Esophagus (tissue), 2 donors: ENCODE measurements at regions not wholly inside any gene's neighbourhood (a gene's known extent, or its start where the extent isn't known, plus 50 kb on each side); places are given as distances from the start of the nearest gene placed in this dataset.

Experiments used
- H3K27ac ChIP-seq, 2 donors: one replicate each; pipeline ENCODE4 v1.5.1; 2013; ENCODE audit warnings: low read depth in 2 of 2, mild to moderate bottlenecking in 2 of 2, inconsistent platforms in 1 of 2, low read length in 1 of 2, moderate library complexity in 1 of 2
- H3K27me3 ChIP-seq, 2 donors: one replicate each; pipeline ENCODE4 v1.6.1; 2013; ENCODE audit warnings: low read length in 2 of 2, control low read depth in 1 of 2, mild to moderate bottlenecking in 1 of 2; ENCODE audit not compliant: insufficient read depth in 2 of 2, control insufficient read depth in 1 of 2
- H3K36me3 ChIP-seq, 2 donors: one replicate each; pipeline ENCODE4 v1.6.1; 2013; ENCODE audit warnings: low read length in 1 of 2; ENCODE audit not compliant: control insufficient read depth in 2 of 2, insufficient read depth in 2 of 2
- H3K4me1 ChIP-seq, 2 donors: one replicate each; pipeline ENCODE4 v1.6.1; 2013; ENCODE audit warnings: low read length in 1 of 2; ENCODE audit not compliant: control insufficient read depth in 2 of 2, insufficient read depth in 2 of 2
- H3K4me3 ChIP-seq, 2 donors: one replicate each; pipeline ENCODE4 v1.5.1; 2013; ENCODE audit warnings: low read length in 2 of 2, mild to moderate bottlenecking in 2 of 2, low read depth in 1 of 2, moderate library complexity in 1 of 2
- H3K9me3 ChIP-seq, 2 donors: one replicate each; pipeline ENCODE4 v1.6.1; 2013; ENCODE audit warnings: mild to moderate bottlenecking in 2 of 2, low read depth in 1 of 2, low read length in 1 of 2, moderate library complexity in 1 of 2; ENCODE audit not compliant: control insufficient read depth in 2 of 2, insufficient read depth in 1 of 2
- WGBS, 2 donors: extraction: QIAGEN DNeasy Blood & Tissue Kit; methylation state at CpG; one replicate each; pipeline ENCODE4 v1.1.7; 2013; 5-methylcytosine and 5-hydroxymethylcytosine counted together
- donor health status: healthy with polysubstance abuse.
- donor health status: Bipolar disorder and iron deficiency.

DNA sequence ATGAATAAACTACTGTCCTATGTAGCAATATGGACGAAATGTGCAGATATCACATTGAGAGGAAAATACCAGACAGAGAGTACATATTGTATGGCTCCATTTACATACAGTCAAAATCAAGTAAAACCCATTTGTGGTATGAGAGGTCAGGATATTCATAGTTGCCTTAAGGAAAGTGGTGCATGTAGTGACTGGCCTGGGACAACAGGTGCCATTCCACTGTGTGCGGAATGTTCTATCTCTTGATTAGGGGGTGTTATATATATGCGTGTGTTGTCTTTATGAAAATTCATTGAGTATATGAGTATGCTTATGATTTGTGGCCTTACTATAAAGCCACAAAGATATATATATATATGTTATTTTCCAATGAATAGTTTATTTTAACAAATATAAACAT, 964.0 kb downstream of the SORCS3 start:
- Histone ChIP-seq H3K27ac (no peak overlapping the region), H3K4me3 (no peak overlapping the region), H3K9me3 (no peaks in the 10 kb centered on the region), H3K4me1 (no peaks in the 10 kb centered on the region), H3K27me3 (no peaks in the 10 kb centered on the region), H3K36me3 (no peaks in the 10 kb centered on the region)
- WGBS, 2 donors, result 91 to 92% methylated on average over 3 of the region's 3 CpGs

DNA sequence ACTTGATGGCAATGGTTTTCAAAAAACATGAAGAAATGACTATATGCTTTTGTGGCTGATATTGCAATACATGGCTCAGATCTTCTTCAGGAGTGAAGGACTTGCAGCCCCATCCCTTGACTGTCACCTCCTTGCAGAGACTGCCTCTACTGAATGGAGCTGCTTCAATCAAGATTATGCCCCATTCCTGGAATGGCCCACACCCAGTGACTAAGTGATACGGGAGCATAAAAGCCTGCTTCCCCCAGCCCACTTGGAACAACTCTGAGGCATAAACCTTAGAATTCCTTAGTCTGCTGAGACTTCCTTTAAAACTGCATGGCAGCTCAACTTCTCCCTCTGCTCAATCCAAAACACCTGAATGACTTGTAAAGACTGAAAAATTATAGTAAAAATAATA, 957.1 kb downstream of the SORCS3 start:
- WGBS, 2 donors, result 45 to 59% methylated on average over 1 of the region's 1 CpG
- no peak overlapping the region for H3K4me3 ChIP-seq
- H3K36me3 ChIP-seq, result no peaks in the 10 kb centered on the region
- H3K9me3 ChIP-seq, result peaks cover 0 to 2% of the 10 kb centered on the region in 2 donors
- H3K4me1 ChIP-seq, result no peaks in the 10 kb centered on the region
- H3K27ac ChIP-seq, result no peak overlapping the region
- H3K27me3 ChIP-seq, result no peaks in the 10 kb centered on the region

DNA sequence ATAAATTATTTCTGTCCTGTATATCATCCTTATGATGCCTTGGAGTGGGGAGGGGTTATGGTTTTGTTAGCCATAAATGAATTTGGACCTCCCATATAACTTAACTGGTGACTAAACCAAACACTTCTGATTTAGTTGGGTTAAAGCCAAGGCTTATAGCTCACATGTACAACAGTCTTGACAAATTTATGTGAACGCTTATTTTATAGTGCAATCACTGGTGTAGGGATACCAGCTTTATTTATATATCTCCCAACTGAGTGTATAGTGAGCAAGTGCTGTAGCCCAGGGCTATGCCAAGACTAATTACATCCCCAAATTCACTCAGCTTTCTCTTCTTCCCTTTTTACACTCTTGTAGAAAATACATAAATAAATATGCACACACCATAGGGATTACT, 956.2 kb downstream of the SORCS3 start:
- Histone ChIP-seq H3K4me1 (no peaks in the 10 kb centered on the region), H3K27me3 (no peaks in the 10 kb centered on the region), H3K4me3 (no peak overlapping the region), H3K36me3 (no peaks in the 10 kb centered on the region), H3K27ac (no peak overlapping the region), H3K9me3 (peaks cover 0 to 2% of the 10 kb centered on the region in 2 donors)
- 57 to 59% methylated on average over 1 of the region's 1 CpG for WGBS, 2 donors

DNA sequence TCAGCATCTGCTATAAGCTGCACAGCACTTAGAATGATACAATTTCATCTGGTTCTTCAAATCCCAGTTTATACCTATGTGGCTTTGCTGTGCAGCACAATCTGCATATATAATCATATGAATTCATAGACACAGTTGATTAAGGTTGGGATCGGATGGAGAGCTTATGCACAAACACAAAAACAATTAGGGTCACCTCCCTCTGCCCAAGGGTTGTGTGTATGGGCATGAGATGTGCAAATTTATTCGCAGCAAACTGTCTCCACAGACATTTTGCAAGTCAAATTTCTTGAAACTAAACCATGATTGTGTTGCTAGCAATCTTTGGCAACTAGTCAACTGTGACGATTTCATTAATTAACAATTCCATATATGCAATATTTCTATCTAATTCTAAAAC, 955.7 kb downstream of the SORCS3 start:
- H3K27ac ChIP-seq, result no peak overlapping the region
- 76% methylated on average over 3 of the region's 3 CpGs for WGBS, 2 donors
- no peak overlapping the region for H3K4me3 ChIP-seq
- H3K36me3 ChIP-seq, result no peaks in the 10 kb centered on the region
- H3K9me3 ChIP-seq, result peaks cover 0 to 2% of the 10 kb centered on the region in 2 donors
- H3K4me1 ChIP-seq, result no peaks in the 10 kb centered on the region
- H3K27me3 ChIP-seq, result no peaks in the 10 kb centered on the region

DNA sequence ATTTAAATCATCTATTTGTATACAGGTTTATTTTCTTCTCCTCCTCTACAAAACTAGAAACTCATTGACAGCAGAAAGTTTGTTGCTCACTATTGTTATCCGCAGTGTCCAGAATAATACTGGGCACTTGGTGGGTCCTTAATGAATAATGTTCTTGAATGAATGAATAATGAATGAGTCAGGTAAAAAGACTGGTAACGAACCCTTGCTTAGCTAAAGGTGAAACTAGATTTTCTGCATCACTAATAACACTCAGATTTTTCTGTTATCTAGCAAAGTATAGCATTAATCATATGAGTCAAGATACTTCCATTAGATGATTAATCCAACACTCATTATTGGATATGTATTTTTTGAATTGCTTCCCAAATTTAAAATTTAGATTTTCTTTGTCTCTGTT, 953.2 kb downstream of the SORCS3 start:
- no peaks in the 10 kb centered on the region for H3K36me3 ChIP-seq
- H3K9me3 ChIP-seq, result peaks cover 0 to 2% of the 10 kb centered on the region in 2 donors
- 66 to 71% methylated on average over 2 of the region's 2 CpGs for WGBS, 2 donors
- no peaks in the 10 kb centered on the region for H3K4me1 ChIP-seq
- no peak overlapping the region for H3K4me3 ChIP-seq
- H3K27me3 ChIP-seq, result no peaks in the 10 kb centered on the region
- H3K27ac ChIP-seq, result no peak overlapping the region

DNA sequence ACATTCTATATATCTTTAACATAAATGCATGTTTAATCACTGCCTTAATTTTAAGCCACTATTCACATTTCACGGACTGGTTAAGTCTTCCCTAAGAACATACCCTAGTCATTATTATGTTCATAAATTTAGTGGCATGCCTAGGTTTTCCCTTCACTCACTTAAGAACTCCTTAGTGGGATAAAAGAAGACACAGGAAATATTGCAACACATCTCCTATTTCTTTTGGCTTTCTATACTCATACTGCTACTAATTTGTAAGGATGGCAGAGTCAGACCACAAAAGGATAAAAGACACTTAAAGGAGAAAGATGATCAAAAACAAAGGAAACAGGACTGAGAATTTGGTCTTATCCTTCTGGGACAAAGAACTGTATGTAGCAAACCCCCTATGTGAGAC, 951.4 kb downstream of the SORCS3 start:
- Histone ChIP-seq H3K27ac (no peak overlapping the region), H3K4me3 (no peak overlapping the region), H3K4me1 (no peaks in the 10 kb centered on the region), H3K27me3 (no peaks in the 10 kb centered on the region), H3K36me3 (no peaks in the 10 kb centered on the region), H3K9me3 (peaks cover 0 to 2% of the 10 kb centered on the region in 2 donors)
- WGBS, 2 donors, result 76 to 89% methylated on average over 1 of the region's 1 CpG

DNA sequence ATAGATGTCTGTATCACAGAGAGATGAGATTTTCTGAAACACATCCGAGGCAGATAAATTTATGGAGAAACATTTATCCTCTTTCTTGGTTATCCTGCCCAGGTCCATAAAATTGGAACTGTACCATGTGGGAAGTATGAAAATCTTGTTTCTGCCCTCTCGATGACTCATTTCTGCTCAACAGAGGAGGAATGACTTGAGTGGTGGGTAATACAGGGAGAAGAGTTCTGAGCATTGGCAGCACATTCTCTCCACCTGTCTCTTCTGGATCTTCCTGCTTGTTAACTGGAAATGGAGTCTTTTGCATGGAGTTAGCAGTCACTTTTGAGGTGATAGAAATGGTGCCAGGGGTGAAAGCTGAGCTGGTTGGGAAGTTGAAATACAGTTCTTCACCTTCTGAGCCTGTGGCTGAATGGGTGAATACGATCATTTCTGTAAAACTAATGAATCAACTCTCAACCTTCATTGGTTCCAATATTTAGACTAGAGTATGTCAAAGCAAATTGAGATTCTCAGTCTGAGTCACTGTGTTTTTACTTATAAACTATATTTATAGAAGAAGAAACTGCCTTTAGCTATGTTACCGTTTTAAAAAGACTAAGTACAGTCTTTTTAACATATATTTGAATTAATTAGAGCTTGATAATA, 945.5 kb downstream of the SORCS3 start:
- Histone ChIP-seq H3K27me3 (no peaks in the 10 kb centered on the region), H3K9me3 (no peaks in the 10 kb centered on the region), H3K27ac (no peak overlapping the region), H3K4me3 (no peak overlapping the region), H3K4me1 (no peaks in the 10 kb centered on the region), H3K36me3 (no peaks in the 10 kb centered on the region)
- WGBS, 2 donors, result 77 to 86% methylated on average over 4 of the region's 4 CpGs

DNA sequence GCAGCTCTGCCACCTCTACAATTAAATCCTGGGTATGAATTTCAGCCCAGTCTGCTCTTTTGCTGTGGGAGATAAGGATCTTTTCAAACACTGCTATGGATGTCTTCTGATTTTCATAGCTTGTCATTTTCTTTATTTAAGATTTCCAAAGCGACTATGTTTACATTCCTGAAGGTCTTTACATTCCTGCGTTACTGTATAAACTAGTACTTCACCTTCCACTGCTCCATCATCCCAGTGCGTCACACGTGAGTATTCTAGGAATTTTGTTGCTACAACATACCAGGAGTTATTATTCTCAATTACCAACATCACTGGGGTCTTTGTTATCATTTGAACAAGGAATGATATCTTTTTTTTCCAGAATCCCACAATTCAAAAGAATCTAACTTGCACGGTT, 944.7 kb downstream of the SORCS3 start:
- 43 to 44% methylated on average over 5 of the region's 5 CpGs for WGBS, 2 donors

DNA sequence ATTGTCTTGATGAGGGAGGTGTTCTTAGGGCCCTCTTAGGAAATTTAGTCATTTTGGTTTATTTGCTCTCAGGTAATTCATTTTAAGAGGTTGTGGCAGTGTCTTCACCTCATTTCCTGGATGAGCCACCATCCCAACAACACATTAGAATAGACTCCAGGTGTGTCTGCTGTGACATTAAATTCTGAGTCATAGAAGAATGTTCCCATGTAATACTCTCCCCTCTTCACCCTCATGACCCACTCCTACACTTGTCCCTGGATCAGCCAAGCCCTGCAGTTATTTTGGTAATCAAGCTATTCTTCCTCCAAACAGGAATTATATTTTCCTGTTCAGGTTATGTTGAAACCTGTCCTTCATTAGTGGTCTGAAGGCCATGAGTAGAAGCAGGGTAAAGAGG, 944.1 kb downstream of the SORCS3 start:
- no peaks in the 10 kb centered on the region for H3K9me3 ChIP-seq
- no peaks in the 10 kb centered on the region for H3K36me3 ChIP-seq
- H3K27ac ChIP-seq, result no peak overlapping the region
- no peaks in the 10 kb centered on the region for H3K4me1 ChIP-seq
- H3K4me3 ChIP-seq, result no peak overlapping the region
- H3K27me3 ChIP-seq, result no peaks in the 10 kb centered on the region

More for the DNA sequence above, 944.7 kb downstream of the SORCS3 start:
- no peaks in the 10 kb centered on the region for H3K27me3 ChIP-seq
- H3K4me1 ChIP-seq, result no peaks in the 10 kb centered on the region
- H3K27ac ChIP-seq, result no peak overlapping the region
- H3K4me3 ChIP-seq, result no peak overlapping the region
- H3K36me3 ChIP-seq, result no peaks in the 10 kb centered on the region
- no peaks in the 10 kb centered on the region for H3K9me3 ChIP-seq

DNA sequence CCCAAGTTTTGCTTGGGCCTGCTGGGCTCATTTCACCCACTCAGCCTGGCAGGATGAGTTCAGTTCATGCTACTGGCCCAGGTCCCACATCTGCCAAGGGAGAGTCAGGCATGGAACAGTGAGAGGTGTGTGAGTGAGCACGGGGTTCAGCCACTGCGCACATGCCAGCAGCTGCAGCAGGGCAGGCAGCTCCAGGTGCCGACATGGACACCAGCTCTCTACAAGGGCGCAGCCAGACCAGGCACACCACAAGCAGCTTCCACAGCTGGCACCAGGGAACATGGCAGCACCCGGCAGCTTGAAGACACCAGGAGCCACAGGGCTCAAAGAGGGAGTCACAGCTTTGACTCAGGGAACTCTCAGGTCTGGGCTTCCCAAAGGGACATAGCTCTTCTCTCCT, 938.0 kb downstream of the SORCS3 start:
- no peaks in the 10 kb centered on the region for H3K4me1 ChIP-seq
- 90 to 95% methylated on average over 5 of the region's 5 CpGs for WGBS, 2 donors
- H3K4me3 ChIP-seq, result no peak overlapping the region
- no peaks in the 10 kb centered on the region for H3K36me3 ChIP-seq
- H3K27ac ChIP-seq, result no peak overlapping the region
- peaks cover 0 to 5% of the 10 kb centered on the region in 2 donors for H3K9me3 ChIP-seq
- no peaks in the 10 kb centered on the region for H3K27me3 ChIP-seq
